WTC11 (cell line): ENCODE measurements at regions not wholly inside any gene's neighbourhood (a gene's known extent, or its start where the extent isn't known, plus 50 kb on each side); places are given as distances from the start of the nearest gene placed in this dataset.

Source experiments
- ATF1 ChIP-seq: sonication (generic); formaldehyde crosslinking; IDR thresholded peaks from 2 replicates; pipeline ENCODE4 v1.8.1; 2023; ENCODE audit warnings: mild to moderate bottlenecking, moderate library complexity, missing genetic modification reagents
- CTCF ChIP-seq: fragments of 200-600 bp; IDR thresholded peaks from 2 replicates; pipeline ENCODE4 v1.8.0; 2022; ENCODE audit warnings: antibody characterized with exemption
- E2F1 ChIP-seq: sonication (generic); formaldehyde crosslinking; IDR thresholded peaks from 2 replicates; pipeline ENCODE4 v1.8.0; 2022; ENCODE audit warnings: mild to moderate bottlenecking, missing genetic modification reagents
- ELF4 ChIP-seq: sonication (generic); formaldehyde crosslinking; IDR thresholded peaks from 2 replicates; pipeline ENCODE4 v1.8.1; 2022; ENCODE audit warnings: low read depth, mild to moderate bottlenecking, moderate library complexity, missing genetic modification reagents
- MAX ChIP-seq: sonication (generic); formaldehyde crosslinking; IDR thresholded peaks from 2 replicates; pipeline ENCODE4 v1.8.0; 2022; ENCODE audit warnings: mild to moderate bottlenecking, missing genetic modification reagents
- SMAD3 ChIP-seq: sonication (generic); formaldehyde crosslinking; IDR thresholded peaks from 2 replicates; pipeline ENCODE4 v1.8.0; 2022; ENCODE audit warnings: missing genetic modification reagents, mild to moderate bottlenecking, borderline replicate concordance
- STAT6 ChIP-seq: sonication (generic); formaldehyde crosslinking; conservative IDR thresholded peaks from 2 replicates; pipeline ENCODE4 v1.8.1; 2023; ENCODE audit warnings: mild to moderate bottlenecking, low read depth, missing genetic modification reagents, moderate library complexity
- USF1 ChIP-seq: sonication (generic); formaldehyde crosslinking; IDR thresholded peaks from 2 replicates; pipeline ENCODE4 v1.8.0; 2022; ENCODE audit warnings: mild to moderate bottlenecking, missing genetic modification reagents
- ZBTB43 ChIP-seq: sonication (generic); formaldehyde crosslinking; IDR thresholded peaks from 2 replicates; pipeline ENCODE4 v1.8.1; 2023; ENCODE audit warnings: mild to moderate bottlenecking, missing genetic modification reagents
- ZNF317 ChIP-seq: sonication (generic); formaldehyde crosslinking; IDR thresholded peaks from 2 replicates; pipeline ENCODE4 v1.8.1; 2023; ENCODE audit warnings: low read depth, mild to moderate bottlenecking, moderate library complexity, missing genetic modification reagents, borderline replicate concordance
- TF ChIP-seq, protein P1 (sequence below): sonication (generic); formaldehyde crosslinking; conservative IDR thresholded peaks from 2 replicates; pipeline ENCODE4 v1.8.1; 2022; ENCODE audit warnings: mild to moderate bottlenecking, missing genetic modification reagents

DNA sequence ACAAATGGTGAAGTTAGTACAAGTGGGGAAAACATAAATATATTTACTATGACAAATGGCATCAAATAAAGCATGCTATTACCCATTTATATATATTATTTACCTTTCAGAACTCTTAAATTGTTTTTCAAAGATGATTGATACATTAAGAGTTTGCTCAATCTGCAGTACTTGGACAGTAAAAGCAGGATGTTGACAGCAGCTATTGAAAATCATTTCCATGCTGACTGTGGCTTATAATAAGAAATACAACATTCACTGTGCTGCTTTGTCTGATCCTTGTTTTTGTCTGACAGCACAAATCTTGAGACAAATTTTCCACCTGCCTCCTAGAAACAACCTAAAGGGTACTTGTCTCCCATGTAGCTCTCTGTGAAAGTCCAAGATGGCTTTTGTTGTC lies 134.1 kb upstream of the FAT1 start:
- no peak for TF ChIP-seq ZBTB43 (CRISPR knock-in tag)
- no peak for TF ChIP-seq MAX (CRISPR knock-in tag)
- TF ChIP-seq E2F1 (CRISPR knock-in tag), result no peak
- no peak for TF ChIP-seq ATF1 (CRISPR knock-in tag)
- TF ChIP-seq ELF4 (CRISPR knock-in tag), result no peak
- TF ChIP-seq CTCF, result no peak
- TF ChIP-seq STAT6 (CRISPR knock-in tag), result no peak
- no peak for TF ChIP-seq ZNF317
- TF ChIP-seq USF1 (CRISPR knock-in tag), result no peak
- TF ChIP-seq, protein P1, sequence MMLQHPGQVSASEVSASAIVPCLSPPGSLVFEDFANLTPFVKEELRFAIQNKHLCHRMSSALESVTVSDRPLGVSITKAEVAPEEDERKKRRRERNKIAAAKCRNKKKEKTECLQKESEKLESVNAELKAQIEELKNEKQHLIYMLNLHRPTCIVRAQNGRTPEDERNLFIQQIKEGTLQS (CRISPR knock-in tag), result no peak
- no peak for TF ChIP-seq SMAD3 (CRISPR knock-in tag)
